HG03442 (cell line): ENCODE measurements at regions not wholly inside any gene's neighbourhood (a gene's known extent, or its start where the extent isn't known, plus 50 kb on each side); places are given as distances from the start of the nearest gene placed in this dataset.
"Not testable (repeated sequence)": the region's sequence is repeated elsewhere in the genome, so short reads cannot be mapped to it uniquely, and the experiment has no call there.

ENCODE experiments used
- ATAC-seq: cut with Tn5 transposase; IDR thresholded peaks from one replicate; pipeline ENCODE4 v1.9.1; 2021; ENCODE audit warnings: mild to moderate bottlenecking, moderate library complexity; ENCODE audit not compliant: unreplicated experiment

GRCh38 chr11:121872356-121872755 lies 243.7 kb downstream of the BLID start:
- ATAC-seq, result no peak

GRCh38 chr11:121870206-121871045 lies 245.6 kb downstream of the BLID start:
- ATAC-seq, result no peak

- no peak for ATAC-seq
Observed at GRCh38 chr11:121869478-121869877, 246.5 kb downstream of the BLID start.

- ATAC-seq, result no peak
Observed at GRCh38 chr11:121866754-121867153, 249.3 kb downstream of the BLID start.

GRCh38 chr11:121864660-121865059 lies 251.4 kb downstream of the BLID start:
- no peak for ATAC-seq

- no peak for ATAC-seq
Observed at GRCh38 chr11:121863126-121863525, 252.9 kb downstream of the BLID start.

GRCh38 chr11:121855138-121855537 lies 260.9 kb downstream of the BLID start:
- ATAC-seq, result not testable (repeated sequence)

GRCh38 chr11:121844016-121844415 lies 272.0 kb downstream of the BLID start:
- ATAC-seq, result no peak

GRCh38 chr11:121842192-121842585 lies 273.8 kb downstream of the BLID start:
- no peak for ATAC-seq

- no peak for ATAC-seq
Observed at GRCh38 chr11:121841487-121842191, 274.4 kb downstream of the BLID start.

GRCh38 chr11:121839781-121840180 lies 276.2 kb downstream of the BLID start:
- no peak for ATAC-seq

- no peak for ATAC-seq
Observed at GRCh38 chr11:121838571-121838970, 277.4 kb downstream of the BLID start.

- no peak for ATAC-seq
Observed at GRCh38 chr11:121833970-121834369, 282.0 kb downstream of the BLID start.

GRCh38 chr11:121829159-121829643 lies 286.8 kb downstream of the BLID start:
- no peak for ATAC-seq

GRCh38 chr11:121814962-121815361 lies 301.1 kb downstream of the BLID start:
- no peak for ATAC-seq

- no peak for ATAC-seq
Observed at GRCh38 chr11:121814296-121814695, 301.7 kb downstream of the BLID start.

GRCh38 chr11:121810291-121810690 lies 305.7 kb downstream of the BLID start:
- no peak for ATAC-seq

GRCh38 chr11:121808096-121808495 lies 307.9 kb downstream of the BLID start:
- no peak for ATAC-seq

GRCh38 chr11:121807051-121807450 lies 309.0 kb downstream of the BLID start:
- ATAC-seq, result no peak

GRCh38 chr11:121802542-121802941 lies 313.5 kb downstream of the BLID start:
- ATAC-seq, result no peak

GRCh38 chr11:121801781-121802180 lies 314.2 kb downstream of the BLID start:
- ATAC-seq, result no peak

- no peak for ATAC-seq
Observed at GRCh38 chr11:121801394-121801748, 314.6 kb downstream of the BLID start.
